Right lobe of liver (tissue), 6 donors: ENCODE measurements at regions not wholly inside any gene's neighbourhood (a gene's known extent, or its start where the extent isn't known, plus 50 kb on each side); places are given as distances from the start of the nearest gene placed in this dataset.

ENCODE experiments used
- ATAC-seq, 4 donors: fragments of 200-7000 bp; cut with Tn5 transposase; one replicate each; pipeline ENCODE4 v1.9.1; 2020; ENCODE audit warnings: mild to moderate bottlenecking in 4 of 4, moderate library complexity in 4 of 4
- DNase-seq, 3 donors: peaks; one replicate each; pipeline ENCODE4 v3.0.0-alpha.2; 2020
- H3K27ac ChIP-seq, 3 donors: fragments of 200-600 bp; one replicate each; pipeline ENCODE4 v1.8.0; 2022
- H3K27me3 ChIP-seq, 2 donors: fragments of 200-600 bp; one replicate each; pipeline ENCODE4 v1.8.0; 2022
- H3K36me3 ChIP-seq, 4 donors: fragments of 200-600 bp; sonication (generic) in 1 of 4; one replicate each; pipeline versions ENCODE4 v1.5.1 to v1.8.0; 2017 to 2022; ENCODE audit warnings: control low read depth in 1 of 4
- H3K4me1 ChIP-seq, 4 donors: fragments of 200-600 bp; sonication (generic) in 1 of 4; one replicate each; pipeline versions ENCODE4 v1.5.1 to v1.8.0; 2017 to 2022; ENCODE audit warnings: control low read depth in 1 of 4
- H3K4me3 ChIP-seq, 3 donors: fragments of 200-600 bp; one replicate each; pipeline ENCODE4 v1.8.0; 2022
- H3K9me3 ChIP-seq, 4 donors: fragments of 200-600 bp; sonication (generic) in 1 of 4; one replicate each; pipeline versions ENCODE4 v1.5.1 to v1.8.0; 2017 to 2022; ENCODE audit warnings: control low read depth in 1 of 4
- POLR2A ChIP-seq: fragments of 450-650 bp; IDR thresholded peaks from one replicate; pipeline ENCODE4 v1.6.1; 2017; ENCODE audit warnings: antibody characterized with exemption, mild to moderate bottlenecking
- WGBS: methylation state at CpG from one replicate; pipeline ENCODE4 v1.1.6; 2018; ENCODE audit warnings: low coverage, low lambda C conversion rate; ENCODE audit not compliant: insufficient coverage; ENCODE audit errors: missing lambda C conversion rate; 5-methylcytosine and 5-hydroxymethylcytosine counted together
- intact Hi-C, 2 donors: fragments of 100-400 bp; cut with DNase I; formaldehyde crosslinking; loops; one replicate each; pipeline versions ENCODE4 v1.11.2 to v1.14.1; 2022
- TF ChIP-seq, protein P1 (sequence below), 4 donors: fragments of 200-600 bp in 3 of 4; fragments of 450-650 bp in 1 of 4; IDR thresholded peaks; one replicate each; pipeline versions ENCODE4 v1.5.1 to v1.8.0; 2016 to 2022; ENCODE audit warnings: antibody characterized with exemption in 4 of 4, mild to moderate bottlenecking in 2 of 4
- donor health status: DM: no; HTN: yes; CAD: no.
- donor health status: DM: no; HTN: no; CAD: no.
- donor health status: DM: no; HTN: no; CAD: no.
- donor health status: DM: no; HTN: yes; CAD: no.
- donor health status: DM: no; HTN: yes; CAD: no.

DNA sequence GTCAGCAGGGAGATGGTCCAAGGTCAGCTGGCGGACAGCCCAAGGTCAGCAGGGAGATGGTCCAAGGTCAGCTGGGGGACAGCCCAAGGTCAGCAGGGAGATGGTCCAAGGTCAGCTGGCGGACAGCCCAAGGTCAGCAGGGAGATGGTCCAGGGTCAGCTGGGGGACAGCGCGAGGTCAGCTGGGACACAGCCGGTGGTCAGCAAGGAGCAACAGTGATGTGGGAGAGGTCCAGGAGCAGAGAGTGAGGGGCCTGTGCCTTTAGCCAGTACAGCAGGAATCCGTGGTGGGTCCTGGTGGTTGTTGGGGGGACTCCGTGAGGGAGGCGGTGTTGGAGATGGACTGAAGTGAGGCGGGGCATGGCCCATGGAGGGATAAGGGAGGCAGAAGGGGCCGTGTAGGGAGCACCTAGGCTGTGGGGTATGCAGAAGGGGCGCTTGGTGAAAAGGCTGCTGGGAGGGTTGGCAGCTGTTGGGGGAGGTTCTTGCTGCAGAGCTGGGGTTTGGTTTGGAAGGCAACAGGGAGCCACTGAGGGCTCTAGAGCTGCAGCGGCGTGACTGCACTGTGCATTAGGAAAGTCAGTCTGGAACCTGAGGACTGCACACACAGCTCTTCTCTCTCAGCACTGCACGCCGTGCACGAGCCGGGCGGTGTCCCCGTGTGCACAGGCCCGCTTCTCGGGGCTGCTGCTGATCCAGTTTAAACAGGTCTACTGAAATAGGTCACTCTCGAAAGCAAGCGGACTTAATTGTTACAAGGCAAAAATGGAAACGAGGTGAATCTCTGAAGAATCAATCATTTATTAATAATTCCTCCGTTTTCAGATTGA, 76.2 kb upstream of the HDAC4 start:
- H3K27ac ChIP-seq, result no peak overlapping the region
- no peaks in the 10 kb centered on the region for H3K36me3 ChIP-seq
- H3K4me3 ChIP-seq, result no peak overlapping the region
- WGBS, result 80% methylated on average over 14 of the region's 25 CpGs
- H3K4me1 ChIP-seq, result no peaks in the 10 kb centered on the region
- no peak for ATAC-seq
- intact Hi-C loops, result no loop called here
- TF ChIP-seq, protein P1, sequence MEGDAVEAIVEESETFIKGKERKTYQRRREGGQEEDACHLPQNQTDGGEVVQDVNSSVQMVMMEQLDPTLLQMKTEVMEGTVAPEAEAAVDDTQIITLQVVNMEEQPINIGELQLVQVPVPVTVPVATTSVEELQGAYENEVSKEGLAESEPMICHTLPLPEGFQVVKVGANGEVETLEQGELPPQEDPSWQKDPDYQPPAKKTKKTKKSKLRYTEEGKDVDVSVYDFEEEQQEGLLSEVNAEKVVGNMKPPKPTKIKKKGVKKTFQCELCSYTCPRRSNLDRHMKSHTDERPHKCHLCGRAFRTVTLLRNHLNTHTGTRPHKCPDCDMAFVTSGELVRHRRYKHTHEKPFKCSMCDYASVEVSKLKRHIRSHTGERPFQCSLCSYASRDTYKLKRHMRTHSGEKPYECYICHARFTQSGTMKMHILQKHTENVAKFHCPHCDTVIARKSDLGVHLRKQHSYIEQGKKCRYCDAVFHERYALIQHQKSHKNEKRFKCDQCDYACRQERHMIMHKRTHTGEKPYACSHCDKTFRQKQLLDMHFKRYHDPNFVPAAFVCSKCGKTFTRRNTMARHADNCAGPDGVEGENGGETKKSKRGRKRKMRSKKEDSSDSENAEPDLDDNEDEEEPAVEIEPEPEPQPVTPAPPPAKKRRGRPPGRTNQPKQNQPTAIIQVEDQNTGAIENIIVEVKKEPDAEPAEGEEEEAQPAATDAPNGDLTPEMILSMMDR (IDR thresholded peaks at IDR 0.05), result no peak
- no peak for TF ChIP-seq POLR2A
- no peaks in the 10 kb centered on the region for H3K27me3 ChIP-seq
- no peaks in the 10 kb centered on the region for H3K9me3 ChIP-seq
- DNase-seq, result no peak

DNA sequence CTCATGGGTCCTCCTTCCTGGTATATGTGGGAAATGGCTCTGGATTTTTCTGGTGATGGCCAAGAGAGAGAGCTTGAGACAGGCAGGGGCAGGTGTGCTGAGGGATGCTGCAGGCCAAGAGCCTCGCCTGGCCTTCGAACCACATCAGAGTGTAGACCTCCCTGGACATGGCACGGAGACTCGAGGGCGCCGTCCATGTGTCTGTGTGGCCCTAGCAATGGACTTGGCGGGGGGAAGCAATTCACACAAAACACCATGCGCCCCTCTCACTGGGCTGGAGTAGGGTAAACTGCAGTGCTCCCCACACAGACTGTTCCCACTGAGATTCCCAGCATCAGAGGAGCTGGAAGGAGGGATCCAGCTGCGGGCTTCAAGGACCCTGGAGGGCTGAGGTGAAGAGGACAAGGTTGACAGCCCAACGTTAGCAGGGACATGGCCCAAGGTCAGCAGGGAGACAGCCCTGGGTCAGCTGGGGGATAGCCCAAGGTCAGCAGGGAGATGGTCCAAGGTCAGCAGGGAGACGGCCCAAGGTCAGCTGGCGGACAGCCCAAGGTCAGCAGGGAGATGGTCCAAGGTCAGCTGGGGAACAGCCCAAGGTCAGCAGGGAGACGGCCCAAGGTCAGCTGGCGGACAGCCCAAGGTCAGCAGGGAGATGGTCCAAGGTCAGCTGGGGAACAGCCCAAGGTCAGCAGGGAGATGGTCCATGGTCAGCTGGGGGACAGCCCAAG, 75.4 kb upstream of the HDAC4 start:
- WGBS, result 75% methylated on average over 7 of the region's 14 CpGs
- no peak for ATAC-seq
- no peak for TF ChIP-seq POLR2A
- TF ChIP-seq, protein P1 (IDR thresholded peaks at IDR 0.05), result no peak
- DNase-seq, result no peak
- H3K36me3 ChIP-seq, result no peaks in the 10 kb centered on the region
- H3K27me3 ChIP-seq, result no peaks in the 10 kb centered on the region
- no peak overlapping the region for H3K27ac ChIP-seq
- H3K9me3 ChIP-seq, result no peaks in the 10 kb centered on the region
- intact Hi-C loops, result no loop called here
- no peaks in the 10 kb centered on the region for H3K4me1 ChIP-seq
- H3K4me3 ChIP-seq, result no peak overlapping the region

DNA sequence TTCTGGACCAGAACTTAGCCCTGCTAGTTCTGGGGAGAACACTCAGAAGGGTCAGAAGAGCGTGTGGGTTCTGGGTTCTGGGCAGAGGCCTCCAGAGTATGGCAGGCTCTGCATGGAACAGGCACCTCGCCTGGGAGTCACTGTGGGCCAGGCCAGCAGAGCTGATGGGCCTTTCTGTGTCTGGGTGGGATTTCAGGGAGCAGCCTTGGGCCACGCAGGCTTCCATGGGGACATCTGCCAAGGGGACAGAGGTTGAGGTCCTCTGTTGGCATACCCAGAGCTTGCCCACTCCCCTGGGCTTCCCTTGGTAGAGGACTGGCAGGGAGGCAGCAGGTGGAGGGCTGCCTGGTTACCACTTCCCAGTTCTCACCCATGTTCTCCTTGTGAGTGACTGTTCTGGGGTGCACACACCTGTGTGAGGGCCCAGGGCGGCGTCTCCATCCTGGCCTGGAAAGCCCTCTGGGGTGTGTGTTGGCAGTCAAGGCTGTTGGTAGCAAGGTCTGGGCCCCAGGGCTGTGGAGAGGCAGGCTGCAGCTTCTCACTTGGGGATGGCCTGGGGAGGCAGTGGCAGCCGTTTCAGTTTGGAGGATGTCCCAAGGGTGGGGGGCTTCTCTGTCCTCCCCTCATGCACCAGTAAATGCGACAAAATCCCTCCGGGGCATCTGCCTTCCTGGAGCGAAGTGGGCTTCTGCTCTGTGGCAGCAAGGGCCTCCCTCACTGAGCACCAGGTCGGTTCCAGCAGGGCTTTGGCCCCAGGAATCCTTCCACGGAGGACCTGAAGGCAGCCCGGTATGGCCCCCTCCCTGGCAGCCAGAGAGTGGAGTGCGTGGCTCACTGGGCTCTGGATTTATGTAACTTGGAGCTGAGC, 74.6 kb upstream of the HDAC4 start:
- Histone ChIP-seq H3K4me3 (no peak overlapping the region), H3K4me1 (no peaks in the 10 kb centered on the region), H3K9me3 (no peaks in the 10 kb centered on the region), H3K36me3 (no peaks in the 10 kb centered on the region), H3K27me3 (no peaks in the 10 kb centered on the region), H3K27ac (no peak overlapping the region)
- WGBS, result 53% methylated on average over 3 of the region's 13 CpGs
- intact Hi-C loops, result no loop called here
- DNase-seq (no peak), ATAC-seq (peak in 1 of 4 donors; percentile 7)
- no peak for TF ChIP-seq POLR2A
- TF ChIP-seq, protein P1 (IDR thresholded peaks at IDR 0.05), result no peak

DNA sequence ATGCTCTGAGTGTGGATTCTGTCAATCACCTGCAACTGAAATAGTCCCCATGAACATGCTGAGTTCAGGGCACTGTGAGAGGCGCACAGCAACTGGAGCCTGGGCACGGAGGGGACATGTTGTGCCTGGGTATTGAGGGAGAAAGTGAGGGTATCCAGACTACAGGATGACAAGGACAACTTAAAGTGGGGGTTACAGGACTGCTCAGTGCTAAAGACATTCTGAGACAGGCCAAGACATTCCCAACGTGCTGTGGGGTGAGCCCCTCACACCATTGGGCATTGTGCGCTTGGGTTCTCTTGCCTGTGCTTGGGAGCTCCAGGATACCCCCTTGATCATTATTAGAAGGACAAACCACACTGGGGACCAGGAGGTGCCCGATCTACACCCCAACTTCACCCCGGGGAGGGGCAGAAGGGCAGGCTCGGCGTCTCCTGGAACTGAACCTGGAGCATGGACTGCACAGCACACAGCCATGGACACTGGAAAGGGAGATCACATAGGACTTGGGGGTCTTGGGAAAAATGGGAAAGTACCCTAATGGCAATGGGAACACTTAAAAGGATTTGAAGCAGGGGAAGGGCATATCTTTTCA, 72.5 kb upstream of the HDAC4 start:
- DNase-seq, result peak in 1 of 3 donors; percentile 31

More for the DNA sequence above, 72.5 kb upstream of the HDAC4 start:
- intact Hi-C loops, result no loop called here
- H3K27ac ChIP-seq, result no peak overlapping the region
- no peaks in the 10 kb centered on the region for H3K9me3 ChIP-seq
- TF ChIP-seq, protein P1 (IDR thresholded peaks at IDR 0.05), result no peak
- no peak for TF ChIP-seq POLR2A
- WGBS, result 60% methylated on average over 1 of the region's 8 CpGs
- no peak for ATAC-seq
- no peaks in the 10 kb centered on the region for H3K27me3 ChIP-seq
- no peaks in the 10 kb centered on the region for H3K36me3 ChIP-seq
- no peaks in the 10 kb centered on the region for H3K4me1 ChIP-seq
- H3K4me3 ChIP-seq, result no peak overlapping the region
